PC-9 (cell line): ENCODE measurements at regions not wholly inside any gene's neighbourhood (a gene's known extent, or its start where the extent isn't known, plus 50 kb on each side); places are given as distances from the start of the nearest gene placed in this dataset.

Experiments
- CTCF ChIP-seq: fragments of 200-600 bp; sonication (generic); conservative IDR thresholded peaks from 2 replicates; pipeline ENCODE4 v1.6.1; 2017; ENCODE audit warnings: mixed run types, antibody characterized with exemption, mild to moderate bottlenecking, moderate library complexity
- EZH2 ChIP-seq: fragments of 200-600 bp; sonication (generic); IDR thresholded peaks from 2 replicates; pipeline ENCODE4 v1.8.0; 2017; ENCODE audit warnings: antibody characterized with exemption, low read depth

- no peak for TF ChIP-seq CTCF
- TF ChIP-seq EZH2, result no peak
These were observed 515.2 kb downstream of the BCL11B start for GRCh38 chr14:98756749-98757148.
